HG03520 (cell line): ENCODE measurements at regions not wholly inside any gene's neighbourhood (a gene's known extent, or its start where the extent isn't known, plus 50 kb on each side); places are given as distances from the start of the nearest gene placed in this dataset.

ENCODE experiments used
- ATAC-seq: cut with Tn5 transposase; IDR thresholded peaks from one replicate; pipeline ENCODE4 v1.9.1; 2021; ENCODE audit warnings: mild to moderate bottlenecking, moderate library complexity; ENCODE audit not compliant: unreplicated experiment

DNA sequence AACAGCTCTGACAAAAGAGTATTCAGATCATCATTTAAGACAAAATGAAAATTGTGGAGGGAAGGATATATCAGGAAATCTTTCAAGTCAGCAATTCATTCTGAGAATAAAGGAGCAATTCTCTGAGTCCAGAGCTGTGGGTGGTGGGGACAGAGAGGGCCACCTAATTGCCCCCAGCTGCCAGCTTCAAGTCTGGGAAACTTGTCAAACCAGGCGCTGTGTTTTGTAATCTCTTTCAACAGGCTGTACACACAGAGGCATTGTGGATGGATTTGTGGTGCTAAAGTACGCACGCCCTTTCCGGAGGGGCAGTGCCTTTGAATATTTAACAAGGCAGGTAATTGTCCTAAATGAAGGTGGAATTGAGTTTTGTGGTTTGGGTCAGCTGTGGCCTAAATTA lies 591.1 kb upstream of the BOD1L1 start:
- ATAC-seq = no peak

DNA sequence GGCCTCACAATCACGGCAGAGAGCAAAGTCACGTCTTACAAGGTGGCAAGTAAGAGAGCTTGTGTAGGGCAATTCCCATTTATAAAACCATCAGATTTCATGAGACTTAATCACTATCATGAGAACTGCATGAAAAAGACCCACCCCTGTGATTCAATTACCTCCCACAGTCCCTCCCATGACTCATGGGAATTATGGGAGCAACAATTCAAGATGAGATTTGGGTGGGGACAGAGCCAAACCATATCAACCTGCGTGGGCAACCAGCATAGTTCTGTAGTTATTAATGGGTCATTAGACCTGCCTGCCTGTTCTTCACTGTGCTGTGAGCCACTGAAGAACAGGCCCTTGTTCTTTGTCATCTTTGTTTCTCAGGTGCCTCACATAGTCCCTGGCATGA lies 593.7 kb upstream of the BOD1L1 start:
- no peak for ATAC-seq

DNA sequence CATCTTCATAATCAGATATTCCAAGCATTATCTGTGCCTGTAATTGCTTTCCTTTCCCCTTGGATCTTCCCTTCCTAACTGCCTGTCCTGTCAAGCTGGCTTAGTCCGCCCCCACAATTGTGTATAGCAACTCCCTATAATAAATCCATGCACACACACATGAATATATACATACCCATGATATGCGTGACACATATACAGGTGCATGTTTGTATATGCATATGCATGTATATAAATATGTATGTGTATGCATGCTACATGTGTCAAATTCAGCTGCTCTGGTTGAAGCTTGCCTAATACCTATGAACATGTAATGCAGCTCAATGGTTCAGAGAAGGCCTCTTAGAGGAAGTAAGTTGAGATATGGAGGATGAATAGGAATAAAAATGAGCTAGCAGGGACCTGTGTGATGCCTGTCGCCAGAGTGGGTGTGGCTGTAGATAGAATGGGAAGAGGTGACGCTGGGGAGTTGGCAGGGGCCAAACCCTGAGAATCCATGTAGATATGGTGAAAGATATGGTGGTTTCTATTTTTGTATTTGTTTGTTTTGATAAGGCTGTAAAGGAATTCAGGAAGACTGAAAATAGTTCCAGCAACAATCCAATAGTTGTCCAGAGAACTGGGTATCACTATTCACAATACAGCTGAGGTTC lies 595.0 kb upstream of the BOD1L1 start:
- ATAC-seq = no peak

DNA sequence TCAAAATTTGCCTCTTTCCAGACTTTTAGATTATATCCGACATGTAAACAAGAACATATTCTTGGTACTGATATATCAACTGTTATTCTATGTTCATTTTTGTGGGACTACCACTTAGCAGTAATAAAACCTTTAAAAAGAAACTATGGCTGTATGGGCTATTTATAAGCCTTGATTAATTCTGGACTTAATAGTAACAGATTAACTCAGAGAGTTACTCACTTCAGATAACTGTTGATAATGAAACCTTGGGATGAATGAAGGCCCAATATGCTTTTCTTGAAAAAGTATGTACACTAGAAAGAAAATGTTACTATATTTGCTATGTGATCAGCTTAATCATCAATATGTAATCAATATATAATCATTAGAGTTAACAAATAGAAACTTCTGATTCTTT lies 595.9 kb upstream of the BOD1L1 start:
- ATAC-seq = no peak

DNA sequence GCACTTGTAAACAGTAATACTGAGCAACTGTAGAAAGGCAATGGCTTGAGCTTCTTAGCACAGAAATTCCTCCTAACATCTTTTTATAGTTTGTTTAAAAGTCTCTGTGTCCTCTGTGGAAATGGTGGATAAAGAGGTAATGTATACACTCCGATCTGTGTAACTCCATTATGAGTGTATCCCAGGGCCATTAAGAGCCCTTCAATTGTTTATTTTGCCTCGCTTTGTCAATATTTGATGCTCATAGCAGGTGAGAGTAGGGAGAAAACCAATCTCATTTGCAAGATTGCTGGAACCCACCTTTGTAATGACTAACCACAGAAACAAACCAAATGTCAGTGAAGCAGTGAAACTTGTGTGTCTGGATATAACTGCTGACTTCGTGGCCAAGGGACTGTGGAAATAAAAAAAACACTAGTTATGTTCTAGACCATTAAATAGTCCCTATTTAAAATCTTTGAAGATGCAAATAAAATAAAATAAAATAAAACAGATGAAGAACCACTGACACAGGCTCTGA lies 598.2 kb upstream of the BOD1L1 start:
- no peak for ATAC-seq

DNA sequence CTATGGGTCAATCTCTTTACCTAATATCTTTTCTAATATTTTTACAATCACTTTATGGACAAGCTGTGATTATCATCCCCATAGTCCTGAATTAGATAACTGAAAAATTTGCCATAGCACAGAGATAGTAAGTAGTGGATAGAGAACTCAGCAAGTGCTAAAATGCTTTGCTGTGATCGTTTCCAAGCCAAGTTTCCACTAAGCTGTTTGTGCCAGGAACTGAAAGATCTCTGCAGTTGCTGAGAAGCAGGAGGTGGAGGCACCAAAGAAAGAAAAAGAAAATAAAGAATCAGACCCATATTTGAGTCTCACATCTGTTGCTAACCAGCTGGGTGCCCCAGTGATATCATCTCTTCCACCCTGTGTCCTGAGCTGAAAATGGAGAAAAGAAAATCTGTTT lies 605.6 kb upstream of the BOD1L1 start:
- no peak for ATAC-seq

DNA sequence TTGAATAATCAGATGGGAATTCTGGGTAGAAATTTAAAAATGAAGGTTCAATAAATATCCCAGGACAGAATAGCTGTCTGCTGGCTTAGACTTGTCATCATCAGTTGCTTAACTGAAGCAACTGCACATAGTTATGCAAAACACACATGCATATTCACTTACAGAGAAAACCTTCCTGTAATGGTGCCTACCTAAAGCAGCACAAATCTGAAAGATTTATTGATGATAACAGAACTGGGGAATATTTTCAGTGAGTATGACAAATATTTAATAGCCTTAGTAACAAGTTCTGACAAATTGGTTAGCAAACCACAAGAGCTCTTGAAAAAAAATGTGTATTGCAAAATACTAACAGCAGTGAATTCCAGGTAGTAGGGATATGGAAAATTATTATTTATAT lies 606.8 kb upstream of the BOD1L1 start:
- no peak for ATAC-seq

DNA sequence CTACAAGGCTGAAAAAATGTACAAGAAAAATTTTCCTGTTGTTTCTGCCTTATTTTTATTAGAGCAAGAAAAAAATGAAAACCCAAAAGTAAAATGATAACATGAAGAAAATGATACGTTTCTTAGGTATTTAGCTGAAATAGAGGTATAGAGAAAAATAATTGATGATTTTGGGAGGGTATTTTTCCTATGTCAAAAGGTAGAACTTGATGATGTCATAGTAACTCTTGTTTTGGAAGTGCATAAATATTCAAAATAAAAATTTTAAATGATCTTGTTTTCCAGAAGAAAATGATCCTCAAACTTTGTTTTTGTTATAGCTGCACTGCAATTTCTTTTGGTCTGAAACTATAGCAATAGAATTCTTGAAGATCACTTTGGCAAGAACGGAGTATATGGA lies 608.8 kb upstream of the BOD1L1 start:
- no peak for ATAC-seq

DNA sequence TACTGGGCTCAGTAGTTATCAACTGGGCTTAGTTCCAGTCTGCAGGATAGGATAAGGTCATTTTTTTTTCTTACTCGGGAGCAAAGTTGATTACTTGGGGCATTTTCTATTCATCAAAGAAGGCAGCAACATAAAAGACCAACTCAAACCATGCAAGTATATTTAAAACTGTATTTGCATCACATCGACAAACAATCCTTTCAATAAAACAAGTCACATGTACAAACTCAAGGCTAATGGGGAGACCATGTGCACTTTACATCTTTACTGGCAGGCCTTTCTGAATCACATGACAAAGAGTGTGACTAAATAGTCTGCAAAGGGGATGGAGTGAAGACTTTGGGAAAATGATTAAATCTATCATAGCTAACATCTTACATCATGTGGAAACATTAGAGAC lies 610.4 kb upstream of the BOD1L1 start:
- ATAC-seq = no peak

DNA sequence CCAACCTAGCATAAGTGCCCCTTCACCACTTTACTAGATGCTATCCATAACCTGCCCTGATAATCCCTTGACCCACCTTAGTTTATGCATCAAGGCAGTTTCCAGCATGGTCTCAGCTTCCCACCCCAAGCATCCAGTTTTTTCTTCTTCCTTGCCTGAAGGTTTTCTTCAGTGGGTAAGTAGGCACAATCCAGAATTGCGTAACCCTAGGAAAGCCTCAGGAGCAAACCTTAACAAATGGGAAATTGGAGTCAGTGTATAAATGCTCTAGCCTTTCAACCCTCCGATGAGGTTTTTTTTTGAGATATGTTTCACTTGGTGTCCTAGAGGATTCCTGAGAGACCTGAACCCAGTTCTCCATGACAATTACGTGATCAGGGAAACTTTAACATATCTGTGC lies 614.0 kb upstream of the BOD1L1 start:
- ATAC-seq = no peak

DNA sequence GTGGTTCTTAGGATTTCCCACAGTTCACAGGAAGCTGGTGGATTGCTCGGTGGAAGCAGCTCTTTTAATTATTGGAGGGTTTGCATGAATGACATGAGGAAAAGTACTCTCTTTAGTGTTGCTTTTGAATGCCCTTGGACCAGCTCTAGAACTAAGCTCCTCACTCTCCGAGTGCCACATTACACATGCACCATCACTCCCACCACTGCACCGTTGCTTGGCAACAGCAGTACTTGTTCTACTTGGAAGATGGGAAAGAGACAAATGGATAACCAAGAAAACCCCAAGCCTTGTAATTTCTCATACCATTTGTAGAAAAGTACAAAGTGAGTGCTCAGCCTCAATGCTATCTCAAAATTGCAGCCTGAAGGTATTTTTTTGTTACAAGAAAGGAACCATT lies 620.2 kb upstream of the BOD1L1 start:
- ATAC-seq = no peak

DNA sequence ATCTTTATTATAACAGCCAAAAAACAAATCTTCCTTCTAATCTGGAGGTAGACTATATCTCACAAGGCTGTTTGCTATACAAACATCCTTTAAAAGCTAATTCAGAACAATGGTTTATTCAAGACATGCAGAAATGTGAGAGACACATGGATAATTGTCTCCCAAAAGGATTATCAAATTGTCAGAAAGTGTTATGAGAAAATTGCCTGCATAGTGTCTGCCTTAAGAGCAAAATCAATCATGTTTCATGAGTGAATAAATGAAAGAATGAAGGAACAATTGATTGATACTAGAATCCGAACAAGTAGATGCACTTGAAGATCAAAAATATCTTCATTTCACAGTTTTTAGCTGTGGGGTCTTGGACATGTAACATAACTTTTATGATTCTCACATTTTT lies 621.7 kb upstream of the BOD1L1 start:
- no peak for ATAC-seq

DNA sequence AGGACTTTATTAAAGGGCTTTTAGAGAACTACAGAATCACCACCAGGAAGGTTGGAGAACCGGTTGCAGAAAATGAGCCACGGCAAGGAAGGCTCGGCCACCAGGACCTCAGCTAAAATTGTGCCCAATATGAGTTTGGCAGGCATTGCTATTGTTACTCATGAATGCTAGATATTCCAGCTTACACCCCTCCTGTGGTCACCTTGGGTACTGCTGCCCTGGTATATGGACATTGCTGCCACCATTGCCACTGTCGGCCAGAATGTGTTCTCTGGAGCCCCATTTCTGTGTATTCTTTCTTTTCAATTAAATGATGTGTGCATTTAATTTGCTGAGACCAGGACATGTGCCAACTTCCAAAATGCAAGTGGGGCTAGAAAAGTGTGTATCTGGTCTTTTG lies 626.7 kb upstream of the BOD1L1 start:
- peak; percentile 81 for ATAC-seq

DNA sequence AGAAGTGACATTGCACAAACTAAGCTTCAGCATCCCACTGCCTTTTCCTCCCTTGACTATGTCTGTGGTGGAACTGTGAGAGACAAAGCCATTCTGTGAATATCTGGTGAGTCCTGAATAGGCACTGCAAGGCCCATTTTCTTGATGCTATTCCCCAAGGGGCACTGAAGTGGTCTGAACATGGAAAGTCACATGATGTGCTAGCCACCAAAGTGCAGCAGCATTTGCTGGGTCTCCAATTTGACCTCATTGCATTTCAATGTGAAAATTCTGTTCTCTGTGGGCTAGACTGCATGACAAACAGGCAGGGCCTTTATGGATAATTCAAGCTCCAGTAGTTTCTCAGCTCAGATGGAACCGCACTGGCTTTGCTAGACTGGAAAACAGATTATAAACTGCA lies 627.4 kb upstream of the BOD1L1 start:
- ATAC-seq = no peak

DNA sequence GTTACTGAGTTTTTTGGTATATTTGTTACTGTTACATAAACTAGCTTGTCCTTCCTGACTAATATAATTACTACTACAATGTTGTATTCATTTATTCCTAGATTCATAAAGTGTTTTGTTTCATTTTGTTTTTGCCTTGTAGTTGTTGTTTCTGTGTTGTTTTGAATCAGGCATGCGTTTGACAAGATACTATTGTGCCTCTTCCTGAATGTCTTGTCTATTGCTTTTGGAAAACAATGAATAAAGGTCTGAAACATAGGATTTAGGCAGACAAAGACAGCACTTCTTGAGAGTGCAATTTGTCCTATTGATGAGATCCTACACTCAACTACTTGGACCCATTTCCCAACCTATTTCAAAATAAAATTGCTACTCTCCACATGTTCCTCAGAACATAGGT lies 630.4 kb upstream of the BOD1L1 start:
- ATAC-seq = no peak

DNA sequence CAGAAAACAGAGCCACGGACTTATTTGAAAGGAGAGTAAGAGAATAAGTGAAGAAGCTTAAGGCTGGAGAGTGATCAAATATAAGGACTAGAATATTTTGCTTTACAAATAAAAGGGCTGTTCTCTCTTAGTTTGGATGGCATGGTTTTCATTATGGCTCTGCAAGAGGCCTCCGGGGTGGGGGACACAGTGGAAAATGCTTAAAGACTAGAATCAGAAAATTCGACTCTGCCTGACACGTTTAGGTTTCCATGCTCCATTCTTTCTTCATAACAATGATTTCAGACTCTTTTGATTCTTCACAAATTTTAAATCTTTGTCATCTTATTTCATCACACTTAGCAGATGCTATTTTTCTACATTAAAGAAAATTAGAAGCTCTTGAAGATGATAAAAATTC lies 632.4 kb upstream of the BOD1L1 start:
- ATAC-seq = no peak

DNA sequence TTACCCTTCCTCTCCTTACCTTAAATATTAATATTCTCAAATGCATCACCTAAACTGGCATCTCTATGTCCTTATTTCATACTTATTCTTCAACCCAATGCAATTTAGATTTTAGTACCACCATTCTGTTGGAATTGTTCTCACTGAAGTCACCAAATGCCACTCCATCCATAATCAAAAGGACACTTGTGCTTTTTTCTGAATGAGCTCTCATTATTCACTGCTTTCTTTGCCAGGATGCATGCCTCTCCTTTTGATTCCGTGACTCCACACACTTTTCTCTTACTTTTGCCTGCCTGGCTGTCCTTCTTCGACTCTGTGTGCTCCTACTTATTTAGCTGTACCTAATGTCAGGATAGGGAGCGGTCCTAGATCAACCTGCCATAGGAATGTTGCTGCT lies 633.1 kb upstream of the BOD1L1 start:
- ATAC-seq = no peak

DNA sequence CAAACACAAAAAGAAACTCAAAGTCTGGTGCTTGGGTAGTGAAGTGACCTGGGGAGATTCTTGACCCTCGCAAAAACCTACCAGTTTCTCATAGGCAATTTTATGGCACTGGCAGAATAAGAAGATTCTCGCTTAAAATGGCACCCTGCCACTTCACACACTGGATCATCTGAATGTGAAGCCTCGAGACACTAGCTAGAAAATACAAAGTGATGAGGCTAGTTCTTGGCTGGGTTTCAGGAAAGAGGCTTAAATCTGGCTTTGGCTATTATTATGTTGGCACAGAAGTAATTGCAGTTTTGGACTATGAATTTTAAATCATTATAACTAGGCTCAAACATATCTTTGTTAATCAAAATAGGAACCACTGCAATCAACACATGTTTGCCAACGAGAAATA lies 634.7 kb upstream of the BOD1L1 start:
- no peak for ATAC-seq

DNA sequence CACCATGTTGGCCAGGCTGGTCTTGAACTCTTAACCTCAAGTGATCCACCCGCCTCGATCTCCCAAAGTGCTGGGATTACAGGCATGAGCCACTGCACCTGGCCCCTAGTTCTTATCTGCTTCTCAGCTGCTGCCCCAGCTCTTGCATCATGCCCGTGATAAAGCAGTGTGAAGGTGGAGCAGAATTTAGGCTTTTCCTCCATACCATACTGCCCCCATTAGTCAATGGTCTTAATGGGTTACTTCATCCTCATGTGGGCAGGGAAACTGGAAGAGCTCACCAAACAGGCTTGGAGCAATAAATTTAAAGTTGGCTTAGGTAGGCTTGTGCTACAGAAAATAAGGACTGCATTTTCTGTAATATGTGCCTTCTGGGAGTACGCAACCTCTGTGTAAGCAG lies 636.9 kb upstream of the BOD1L1 start:
- no peak for ATAC-seq

DNA sequence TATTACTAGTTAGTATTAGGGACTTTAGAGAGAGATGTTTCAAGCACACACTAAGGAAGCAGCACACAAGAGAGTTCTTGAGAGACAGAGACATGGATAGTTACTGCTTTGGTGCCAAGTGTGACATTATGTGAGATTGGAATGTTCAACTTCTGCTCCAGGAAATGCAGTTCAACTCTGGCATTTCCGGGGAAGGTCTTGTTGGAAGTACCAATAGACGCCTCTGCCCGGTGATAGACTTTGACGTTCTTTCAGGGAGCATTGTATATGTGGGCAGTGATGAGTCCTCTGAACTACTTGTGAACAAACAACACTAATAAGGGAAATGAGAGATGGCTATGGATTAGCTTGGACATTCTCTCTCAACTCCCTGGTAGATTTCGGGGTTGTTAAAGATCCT lies 638.1 kb upstream of the BOD1L1 start:
- ATAC-seq = no peak

DNA sequence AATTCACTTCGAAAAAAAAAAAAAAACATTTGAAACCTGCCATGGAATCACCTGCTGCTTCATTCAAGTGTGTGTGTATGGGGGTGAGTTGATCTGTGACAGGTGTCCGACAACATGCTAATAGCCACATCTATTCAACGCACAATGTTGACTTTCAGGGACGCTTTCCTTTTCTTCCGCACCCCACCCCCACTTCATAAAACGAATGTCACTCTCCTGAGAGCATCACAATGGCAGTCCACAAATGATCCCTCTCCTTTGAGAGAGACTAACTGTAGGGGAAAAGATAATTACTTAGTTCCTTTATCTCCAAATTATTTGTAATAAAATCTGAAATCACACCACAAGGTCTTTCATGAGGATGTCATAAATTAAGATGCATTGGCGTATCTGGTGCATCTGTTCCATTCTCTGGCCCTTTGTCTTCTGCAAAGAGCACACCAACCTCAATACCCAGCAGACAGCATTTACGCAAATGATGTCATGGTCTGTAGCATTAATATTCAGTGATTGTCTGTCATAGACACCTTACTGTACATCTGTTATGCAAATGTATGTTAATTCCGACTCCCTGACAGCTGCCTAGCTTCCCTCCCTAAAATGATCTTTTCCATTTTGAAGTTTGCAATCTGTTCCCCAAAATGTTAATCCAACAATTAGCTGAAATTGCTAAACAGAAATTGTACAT lies 640.0 kb upstream of the BOD1L1 start:
- no peak for ATAC-seq

DNA sequence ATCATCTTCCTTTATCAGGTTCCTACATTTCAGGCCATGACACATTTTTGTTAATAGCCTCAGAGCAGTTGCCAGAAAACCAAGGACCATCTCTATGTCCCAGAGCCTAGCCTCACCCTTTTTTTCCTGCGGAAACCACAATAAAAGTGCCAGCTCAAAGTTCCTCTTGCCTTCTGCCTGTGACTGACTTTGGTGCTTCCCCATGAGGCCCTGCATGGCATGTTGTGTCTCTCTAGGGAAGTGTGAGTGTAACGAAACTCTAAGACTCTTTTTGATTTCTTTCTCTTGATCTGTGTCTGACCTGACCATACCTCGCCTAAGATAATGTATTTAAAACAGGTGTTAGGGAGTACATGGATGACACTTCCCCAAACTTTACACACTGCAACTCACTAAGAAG lies 642.3 kb upstream of the BOD1L1 start:
- ATAC-seq = no peak

DNA sequence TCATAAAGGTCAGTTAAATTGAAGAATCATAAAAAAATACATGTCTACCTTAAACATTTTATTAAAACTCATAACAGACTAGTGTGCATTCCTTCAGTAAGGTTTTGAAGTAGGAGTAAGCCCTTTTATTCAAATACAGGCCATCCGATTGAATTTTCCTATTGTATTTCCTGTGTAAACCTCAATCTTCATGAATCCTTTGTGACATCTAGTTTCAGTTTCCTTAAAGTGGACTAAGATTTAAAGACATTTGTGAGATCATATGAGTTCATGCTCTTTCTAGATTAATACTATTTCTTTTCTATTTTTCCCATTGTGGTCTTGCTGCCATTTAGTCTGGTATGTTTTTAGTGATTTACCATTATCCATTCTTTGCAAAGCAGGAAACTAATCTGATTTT lies 644.7 kb upstream of the BOD1L1 start:
- ATAC-seq = no peak
